B cell (primary cell): ENCODE measurements at regions not wholly inside any gene's neighbourhood (a gene's known extent, or its start where the extent isn't known, plus 50 kb on each side); places are given as distances from the start of the nearest gene placed in this dataset.

Experiments used
- ATAC-seq: fragments of 200-7000 bp; cut with Tn5 transposase; one replicate; pipeline ENCODE4 v1.10.0; 2021; ENCODE audit warnings: low read depth, mild to moderate bottlenecking, moderate number of reproducible peaks, moderate library complexity
- CTCF ChIA-PET: fragments of 350-600 bp; sonication (Branson Sonifier 250); formaldehyde crosslinking; loops from one replicate; lab custom pipeline; 2021; ENCODE audit warnings: antibody characterized with exemption, inconsistent platforms; lab: Charles Lee
- POLR2A ChIA-PET: fragments of 350-600 bp; sonication (Branson Sonifier 250); formaldehyde crosslinking; loops from one replicate; lab custom pipeline; 2021; ENCODE audit warnings: antibody characterized with exemption; lab: Charles Lee
- DNase-seq: peaks from one replicate; pipeline ENCODE4 v3.0.0; 2013
- H2AFZ ChIP-seq: 2 replicates; pipeline ENCODE4 v1.6.1; 2012; ENCODE audit warnings: mild to moderate bottlenecking, low read depth, low read length; ENCODE audit not compliant: insufficient read depth, poor library complexity, severe bottlenecking
- H3K27ac ChIP-seq, 2 donors: 1 replicate in 1 of 2; 2 replicates in 1 of 2; pipeline ENCODE4 v1.5.1; 2012 to 2013; ENCODE audit warnings: low read length in 2 of 2, mild to moderate bottlenecking in 2 of 2, moderate library complexity in 1 of 2
- H3K27me3 ChIP-seq, 4 experiments: fragments of 200-600 bp in 1 of 4; sonication (generic) in 1 of 4; replicated peaks in 1 of 4; 1 replicate in 2 of 4; 2 replicates in 2 of 4; pipeline versions ENCODE4 v1.6.1 to v1.7.0; 2013 to 2016; ENCODE audit warnings: low read length in 3 of 4, mild to moderate bottlenecking in 2 of 4, mixed read lengths in 1 of 4, moderate library complexity in 1 of 4; ENCODE audit not compliant: insufficient read depth in 4 of 4, control insufficient read depth in 3 of 4; ENCODE audit errors: control extremely low read depth in 1 of 4
- H3K36me3 ChIP-seq, 2 experiments: replicated peaks in 1 of 2; 1 replicate in 1 of 2; 2 replicates in 1 of 2; pipeline versions ENCODE4 v1.6.1 to v1.7.1; 2013; ENCODE audit warnings: low read length in 1 of 2; ENCODE audit not compliant: insufficient read depth in 2 of 2, control insufficient read depth in 1 of 2; ENCODE audit errors: control extremely low read depth in 1 of 2, extremely low read depth in 1 of 2
- H3K4me1 ChIP-seq, 2 donors: fragments of 200-600 bp in 1 of 2; sonication (generic) in 1 of 2; 1 replicate in 1 of 2; 2 replicates in 1 of 2; pipeline versions ENCODE4 v1.5.1 to v1.6.1; 2013 to 2017; ENCODE audit warnings: low read length in 2 of 2; ENCODE audit not compliant: control insufficient read depth in 2 of 2, insufficient read depth in 2 of 2
- H3K4me2 ChIP-seq: replicated peaks from 2 replicates; pipeline ENCODE3; 2012; ENCODE audit warnings: mild to moderate bottlenecking, low read depth, low read length; ENCODE audit not compliant: poor library complexity, severe bottlenecking
- H3K4me3 ChIP-seq, 5 experiments: fragments of 200-600 bp in 1 of 5; sonication (generic) in 1 of 5; 1 replicate in 3 of 5; 2 replicates in 2 of 5; pipeline versions ENCODE4 v1.5.1 to v1.7.0; 2011 to 2016; ENCODE audit warnings: low read length in 4 of 5, mild to moderate bottlenecking in 4 of 5, low read depth in 2 of 5, control low read depth in 1 of 5, moderate library complexity in 1 of 5; ENCODE audit not compliant: insufficient read depth in 1 of 5; ENCODE audit errors: control extremely low read depth in 1 of 5, extremely low read depth in 1 of 5
- H3K79me2 ChIP-seq: fragments of 200-600 bp; sonication (generic); one replicate; pipeline ENCODE4 v1.6.0; 2016; ENCODE audit warnings: low read length; ENCODE audit not compliant: control insufficient read depth, insufficient read depth
- H3K9ac ChIP-seq: fragments of 200-600 bp; sonication (generic); 2 replicates; pipeline ENCODE4 v1.6.1; 2017; ENCODE audit warnings: mild to moderate bottlenecking, low read length, moderate library complexity
- H3K9me3 ChIP-seq, 3 donors: one replicate each; pipeline versions ENCODE4 v1.6.1 to v1.7.1; 2013; ENCODE audit warnings: low read length in 2 of 3; ENCODE audit not compliant: control insufficient read depth in 2 of 3, insufficient read depth in 1 of 3; ENCODE audit errors: control extremely low read depth in 1 of 3
- H4K20me1 ChIP-seq: 2 replicates; pipeline ENCODE4 v1.6.0; 2012; ENCODE audit warnings: mild to moderate bottlenecking, low read length; ENCODE audit not compliant: insufficient read depth, control insufficient read depth, poor library complexity, severe bottlenecking
- H3K27ac Mint-ChIP-seq: one replicate; pipeline ENCODE4 v1.8.0; 2021; ENCODE audit warnings: mixed read lengths
- H3K27me3 Mint-ChIP-seq: one replicate; pipeline ENCODE4 v1.8.0; 2021; ENCODE audit warnings: mixed read lengths
- H3K4me1 Mint-ChIP-seq: one replicate; pipeline ENCODE4 v1.8.0; 2021; ENCODE audit warnings: mixed read lengths
- H3K4me3 Mint-ChIP-seq: one replicate; pipeline ENCODE4 v1.8.0; 2021; ENCODE audit warnings: mixed read lengths
- H3K9me3 Mint-ChIP-seq: one replicate; pipeline ENCODE4 v1.8.0; 2022; ENCODE audit warnings: mixed read lengths; ENCODE audit not compliant: insufficient read depth
- CTCF ChIP-seq: fragments of 200-600 bp; IDR thresholded peaks from one replicate; pipeline ENCODE4 v1.8.0; 2022; ENCODE audit warnings: antibody characterized with exemption, mild to moderate bottlenecking
- EZH2 ChIP-seq: IDR thresholded peaks from 2 replicates; pipeline ENCODE4 v1.6.1; 2012; ENCODE audit warnings: borderline replicate concordance, low read depth, mild to moderate bottlenecking, moderate library complexity, low read length; ENCODE audit not compliant: insufficient read depth, poor library complexity, severe bottlenecking
- WGBS: methylation state at CpG from one replicate; pipeline ENCODE4 v1.1.5; 2013; ENCODE audit warnings: missing lambda C conversion rate; ENCODE audit not compliant: insufficient coverage; 5-methylcytosine and 5-hydroxymethylcytosine counted together
- intact Hi-C: fragments of 100-400 bp; cut with micrococcal nuclease; formaldehyde crosslinking; loops from one replicate; pipeline ENCODE4 v1.10.0; 2022

- no peak overlapping the region for H3K4me3 Mint-ChIP-seq
- no peak for DNase-seq
- no peak overlapping the region for H2AFZ ChIP-seq
- H3K9me3 Mint-ChIP-seq, result no peaks in the 10 kb centered on the region
- no peak overlapping the region for H3K4me3 ChIP-seq
- H4K20me1 ChIP-seq, result no peaks in the 10 kb centered on the region
- no peaks in the 10 kb centered on the region for H3K27me3 ChIP-seq
- no peaks in the 10 kb centered on the region for H3K36me3 ChIP-seq
- peaks cover 0 to under 1% (median 0%) of the 10 kb centered on the region in 3 donors for H3K9me3 ChIP-seq
- H3K27me3 Mint-ChIP-seq, result peaks cover 6% of the 10 kb centered on the region
- ATAC-seq, result no peak
- intact Hi-C loops, result no loop called here
- TF ChIP-seq CTCF (no peak), EZH2 (no peak)
- H3K4me2 ChIP-seq, result no peak overlapping the region
- ChIA-PET POLR2A (no interaction called here), CTCF (no interaction called here)
- no peaks in the 10 kb centered on the region for H3K4me1 Mint-ChIP-seq
- no peak overlapping the region for H3K9ac ChIP-seq
- H3K27ac ChIP-seq, result no peak overlapping the region
- no peaks in the 10 kb centered on the region for H3K4me1 ChIP-seq
- no peaks in the 10 kb centered on the region for H3K79me2 ChIP-seq
- no peak overlapping the region for H3K27ac Mint-ChIP-seq
Observed at GRCh38 chr15:38878026-38878425, 313.4 kb upstream of the RASGRP1 start.

GRCh38 chr15:38878926-38879325, 314.3 kb upstream of the RASGRP1 start:
- 60% methylated on average over 1 of the region's 2 CpGs for WGBS
- H3K9me3 ChIP-seq, result no peaks in the 10 kb centered on the region
- Mint-ChIP-seq H3K27ac (no peak overlapping the region), H3K4me1 (no peaks in the 10 kb centered on the region), H3K9me3 (no peaks in the 10 kb centered on the region), H3K4me3 (no peak overlapping the region), H3K27me3 (peaks cover 8% of the 10 kb centered on the region)
- H3K9ac ChIP-seq, result no peak overlapping the region
- no peak overlapping the region for H3K4me3 ChIP-seq
- H3K27ac ChIP-seq, result no peak overlapping the region
- TF ChIP-seq CTCF (no peak), EZH2 (no peak)
- CTCF ChIA-PET, result no interaction called here
- no peaks in the 10 kb centered on the region for H3K36me3 ChIP-seq
- no peaks in the 10 kb centered on the region for H3K79me2 ChIP-seq
- POLR2A ChIA-PET, result no interaction called here
- no peak overlapping the region for H2AFZ ChIP-seq
- DNase-seq, result no peak
- intact Hi-C loops, result no loop called here
- H4K20me1 ChIP-seq, result no peaks in the 10 kb centered on the region
- no peaks in the 10 kb centered on the region for H3K4me1 ChIP-seq
- ATAC-seq, result no peak
- no peak overlapping the region for H3K4me2 ChIP-seq
- no peaks in the 10 kb centered on the region for H3K27me3 ChIP-seq
